Endodermal cell (in vitro differentiated cells): ENCODE measurements at regions not wholly inside any gene's neighbourhood (a gene's known extent, or its start where the extent isn't known, plus 50 kb on each side); places are given as distances from the start of the nearest gene placed in this dataset.

Experiments
- DNase-seq: peaks from one replicate; pipeline ENCODE4 v3.0.0-alpha.2; 2017
- H3K27ac ChIP-seq: 2 replicates; pipeline ENCODE4 v1.5.1; 2013; ENCODE audit warnings: mild to moderate bottlenecking, low read depth, low read length, moderate library complexity
- H3K27me3 ChIP-seq: 2 replicates; pipeline ENCODE4 v1.6.1; 2013; ENCODE audit warnings: mild to moderate bottlenecking, low read length, moderate library complexity; ENCODE audit not compliant: insufficient read depth, control insufficient read depth, poor library complexity, severe bottlenecking
- H3K36me3 ChIP-seq: 2 replicates; pipeline ENCODE4 v1.7.0; 2013; ENCODE audit warnings: mild to moderate bottlenecking, low read length, moderate library complexity; ENCODE audit not compliant: control insufficient read depth, insufficient read depth
- H3K4me1 ChIP-seq: one replicate; pipeline ENCODE4 v1.7.0; 2013; ENCODE audit warnings: low read length; ENCODE audit not compliant: control insufficient read depth, insufficient read depth
- H3K4me3 ChIP-seq: 2 replicates; pipeline ENCODE4 v1.5.1; 2013; ENCODE audit warnings: mild to moderate bottlenecking, low read length, moderate library complexity
- H3K9ac ChIP-seq: 2 replicates; pipeline ENCODE4 v1.6.1; 2013; ENCODE audit warnings: mild to moderate bottlenecking, low read length, moderate library complexity; ENCODE audit not compliant: poor library complexity, severe bottlenecking; ENCODE audit errors: extremely low read depth
- H3K9me3 ChIP-seq: 2 replicates; pipeline ENCODE4 v1.6.1; 2013; ENCODE audit warnings: mild to moderate bottlenecking, low read length, moderate library complexity; ENCODE audit not compliant: control insufficient read depth
- H3K27ac Mint-ChIP-seq: 2 replicates; pipeline ENCODE4 v1.8.0; 2020; ENCODE audit warnings: mixed read lengths
- H3K27me3 Mint-ChIP-seq: 2 replicates; pipeline ENCODE4 v1.8.0; 2021; ENCODE audit warnings: mild to moderate bottlenecking, mixed read lengths; ENCODE audit not compliant: insufficient read depth
- H3K36me3 Mint-ChIP-seq: 2 replicates; pipeline ENCODE4 v1.8.0; 2020; ENCODE audit warnings: low read depth, mixed read lengths
- H3K4me1 Mint-ChIP-seq: 2 replicates; pipeline ENCODE4 v1.8.0; 2020; ENCODE audit warnings: mixed read lengths
- H3K4me3 Mint-ChIP-seq: 2 replicates; pipeline ENCODE4 v1.8.0; 2020; ENCODE audit warnings: mild to moderate bottlenecking, moderate library complexity, mixed read lengths
- H3K9me3 Mint-ChIP-seq: 2 replicates; pipeline ENCODE4 v1.8.0; 2020; ENCODE audit warnings: mild to moderate bottlenecking, mixed read lengths
- WGBS, 2 experiments: methylation state at CpG; one replicate each; pipeline versions ENCODE4 v1.1.5 to v1.1.7; 2013; ENCODE audit warnings: missing lambda C conversion rate in 2 of 2, mixed read lengths in 1 of 2; ENCODE audit not compliant: insufficient coverage in 1 of 2, insufficient read length in 1 of 2; 5-methylcytosine and 5-hydroxymethylcytosine counted together
- TF ChIP-seq, protein P1 (sequence below): fragments of 200-600 bp; sonication (generic); conservative IDR thresholded peaks from 2 replicates; pipeline ENCODE4 v1.5.0; 2021; ENCODE audit warnings: antibody characterized with exemption, mild to moderate bottlenecking

DNA sequence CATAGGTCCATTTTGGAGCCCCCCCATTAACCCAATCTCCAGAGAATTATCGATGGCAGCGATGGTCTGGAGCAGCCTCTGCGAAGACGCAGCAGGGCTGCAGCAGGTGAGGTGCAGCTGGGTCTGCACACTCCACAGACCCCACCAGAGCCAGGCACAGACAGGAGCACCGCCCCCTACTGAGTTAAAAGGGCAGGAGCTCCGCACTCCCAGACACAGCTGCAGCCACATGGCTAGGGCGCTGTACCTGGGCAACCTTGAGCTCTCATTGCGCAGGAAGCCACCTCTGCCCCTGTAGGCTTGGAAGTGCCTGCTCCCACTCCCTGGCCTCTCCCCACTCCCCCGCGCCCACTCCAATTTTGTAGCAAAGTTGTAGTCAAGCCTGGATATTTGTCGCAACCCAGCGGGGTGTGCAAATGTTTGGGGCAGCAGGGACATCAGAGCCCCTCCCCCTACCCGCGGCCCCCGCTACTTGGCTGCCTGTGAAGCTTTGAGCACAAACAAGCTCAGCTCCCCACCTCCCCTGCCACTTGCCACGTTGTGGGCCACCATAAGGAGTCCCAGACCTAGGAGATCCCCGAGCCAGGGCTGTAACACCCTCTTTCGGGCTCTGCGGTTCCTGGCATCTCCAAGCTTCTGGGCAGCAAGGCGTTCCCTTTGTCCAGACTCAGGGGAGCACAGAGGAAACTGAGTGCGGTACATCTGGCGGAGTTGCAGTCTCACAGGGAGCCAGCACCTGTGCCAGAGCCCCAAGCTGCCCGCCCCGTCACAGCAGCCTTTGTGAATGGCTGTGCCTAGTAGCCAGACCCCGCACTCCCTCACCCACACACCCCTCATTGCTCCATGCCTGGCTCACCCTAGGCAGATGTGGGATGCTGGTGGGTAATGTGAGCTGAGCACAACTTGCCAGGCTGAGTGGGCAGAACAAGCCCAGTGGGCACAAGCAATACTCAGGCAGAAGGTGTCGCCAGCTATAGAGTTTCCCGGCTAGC lies 949.7 kb upstream of the SLITRK1 start:
- H3K4me1 Mint-ChIP-seq, result no peaks in the 10 kb centered on the region
- peak; percentile 58 for DNase-seq
- no peaks in the 10 kb centered on the region for H3K9me3 Mint-ChIP-seq

DNA sequence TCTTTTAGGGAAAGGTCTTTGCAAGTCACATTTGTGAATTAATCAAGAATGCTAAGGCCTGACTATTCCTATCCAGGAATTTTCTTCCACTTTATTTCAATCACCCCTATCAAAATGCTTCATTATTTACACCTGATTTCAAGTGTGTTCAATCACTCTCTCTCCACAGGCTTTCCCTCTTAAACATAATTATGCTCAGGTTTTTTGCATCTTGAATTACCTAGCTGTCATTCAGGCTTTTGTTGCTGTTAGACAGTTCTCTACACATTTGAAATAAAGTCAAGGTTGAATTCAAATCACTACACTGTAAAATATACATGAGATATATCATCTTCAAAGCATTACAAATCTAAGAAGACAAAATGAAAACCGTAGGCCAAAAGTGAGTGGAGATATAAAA lies 941.3 kb upstream of the SLITRK1 start:
- Histone ChIP-seq H3K9me3 (no peaks in the 10 kb centered on the region), H3K4me1 (peaks cover 3% of the 10 kb centered on the region), H3K4me3 (no peak overlapping the region), H3K9ac (no peak overlapping the region), H3K36me3 (no peaks in the 10 kb centered on the region), H3K27ac (no peak overlapping the region), H3K27me3 (no peaks in the 10 kb centered on the region)
- no peak overlapping the region for H3K27ac Mint-ChIP-seq
- H3K27me3 Mint-ChIP-seq, result no peaks in the 10 kb centered on the region
- no peaks in the 10 kb centered on the region for H3K36me3 Mint-ChIP-seq
- 94% methylated on average over 1 of the region's 1 CpG; no CpG with 5 or more reads in 1 of the 2 experiments for WGBS, 2 experiments
- H3K4me3 Mint-ChIP-seq, result no peak overlapping the region
- DNase-seq, result no peak
- TF ChIP-seq, protein P1, sequence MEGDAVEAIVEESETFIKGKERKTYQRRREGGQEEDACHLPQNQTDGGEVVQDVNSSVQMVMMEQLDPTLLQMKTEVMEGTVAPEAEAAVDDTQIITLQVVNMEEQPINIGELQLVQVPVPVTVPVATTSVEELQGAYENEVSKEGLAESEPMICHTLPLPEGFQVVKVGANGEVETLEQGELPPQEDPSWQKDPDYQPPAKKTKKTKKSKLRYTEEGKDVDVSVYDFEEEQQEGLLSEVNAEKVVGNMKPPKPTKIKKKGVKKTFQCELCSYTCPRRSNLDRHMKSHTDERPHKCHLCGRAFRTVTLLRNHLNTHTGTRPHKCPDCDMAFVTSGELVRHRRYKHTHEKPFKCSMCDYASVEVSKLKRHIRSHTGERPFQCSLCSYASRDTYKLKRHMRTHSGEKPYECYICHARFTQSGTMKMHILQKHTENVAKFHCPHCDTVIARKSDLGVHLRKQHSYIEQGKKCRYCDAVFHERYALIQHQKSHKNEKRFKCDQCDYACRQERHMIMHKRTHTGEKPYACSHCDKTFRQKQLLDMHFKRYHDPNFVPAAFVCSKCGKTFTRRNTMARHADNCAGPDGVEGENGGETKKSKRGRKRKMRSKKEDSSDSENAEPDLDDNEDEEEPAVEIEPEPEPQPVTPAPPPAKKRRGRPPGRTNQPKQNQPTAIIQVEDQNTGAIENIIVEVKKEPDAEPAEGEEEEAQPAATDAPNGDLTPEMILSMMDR, result no peak
- peaks cover 2% of the 10 kb centered on the region for H3K9me3 Mint-ChIP-seq
- H3K4me1 Mint-ChIP-seq, result peaks cover 3% of the 10 kb centered on the region

More for the DNA sequence above, 949.7 kb upstream of the SLITRK1 start:
- H3K36me3 ChIP-seq, result no peaks in the 10 kb centered on the region
- H3K27ac ChIP-seq, result no peak overlapping the region
- no peaks in the 10 kb centered on the region for H3K4me1 ChIP-seq
- H3K4me3 ChIP-seq, result no peak overlapping the region
- Mint-ChIP-seq H3K36me3 (no peaks in the 10 kb centered on the region), H3K27ac (no peak overlapping the region), H3K4me3 (no peak overlapping the region), H3K27me3 (no peaks in the 10 kb centered on the region)
- H3K27me3 ChIP-seq, result no peaks in the 10 kb centered on the region
- 91 to 100% methylated on average over 10 to 25 of the region's 27 CpGs for WGBS, 2 experiments
- no peak overlapping the region for H3K9ac ChIP-seq
- TF ChIP-seq, protein P1, result peak; percentile 36
- no peaks in the 10 kb centered on the region for H3K9me3 ChIP-seq

DNA sequence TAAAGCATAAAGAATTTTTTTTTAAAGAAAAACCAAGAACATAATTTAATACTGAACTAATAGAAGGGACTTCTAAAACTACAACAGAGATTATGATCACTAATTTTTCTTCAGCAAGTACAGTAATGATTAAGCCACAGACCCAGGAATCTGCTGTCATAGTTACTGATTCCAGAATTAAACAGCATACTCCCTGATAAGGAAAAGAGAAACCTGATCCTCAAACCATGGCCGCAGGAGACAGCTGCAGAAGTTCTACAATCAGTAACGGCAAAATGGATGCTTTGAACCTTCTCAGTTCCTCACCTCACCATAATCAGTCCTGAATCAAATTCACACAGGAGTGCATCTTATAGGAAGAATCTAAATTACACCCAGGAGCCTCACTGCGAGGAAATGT lies 939.0 kb upstream of the SLITRK1 start:
- peaks cover 2% of the 10 kb centered on the region for H3K9me3 Mint-ChIP-seq

More for the DNA sequence above, 939.0 kb upstream of the SLITRK1 start:
- H3K27me3 Mint-ChIP-seq, result no peaks in the 10 kb centered on the region
- Histone ChIP-seq H3K27ac (no peak overlapping the region), H3K4me1 (peaks cover 3% of the 10 kb centered on the region), H3K9me3 (no peaks in the 10 kb centered on the region), H3K36me3 (no peaks in the 10 kb centered on the region), H3K4me3 (no peak overlapping the region), H3K27me3 (no peaks in the 10 kb centered on the region), H3K9ac (no peak overlapping the region)
- no peak for DNase-seq
- H3K27ac Mint-ChIP-seq, result no peak overlapping the region
- no peak overlapping the region for H3K4me3 Mint-ChIP-seq
- TF ChIP-seq, protein P1, result no peak
- no peaks in the 10 kb centered on the region for H3K36me3 Mint-ChIP-seq
- WGBS, 2 experiments, result 85 to 100% methylated on average over 1 to 3 of the region's 3 CpGs
- H3K4me1 Mint-ChIP-seq, result peaks cover 3% of the 10 kb centered on the region
